Neuronal stem cell (in vitro differentiated cells): ENCODE measurements at regions not wholly inside any gene's neighbourhood (a gene's known extent, or its start where the extent isn't known, plus 50 kb on each side); places are given as distances from the start of the nearest gene placed in this dataset.

Experiments
- DNase-seq: peaks from one replicate; pipeline ENCODE4 v3.0.0-alpha.2; 2013; ENCODE audit warnings: low spot score
- H2AFZ ChIP-seq: one replicate; pipeline ENCODE4 v1.6.1; 2013; ENCODE audit warnings: mild to moderate bottlenecking, low read length, inconsistent platforms
- H2AK5ac ChIP-seq: 2 replicates; pipeline ENCODE4 v1.6.1; 2013; ENCODE audit warnings: low read depth, mild to moderate bottlenecking, inconsistent platforms, low read length, moderate library complexity, mixed read lengths
- H2BK120ac ChIP-seq: 2 replicates; pipeline ENCODE4 v1.6.1; 2013; ENCODE audit warnings: low read depth, mild to moderate bottlenecking, inconsistent platforms, low read length, moderate library complexity, mixed read lengths
- H2BK12ac ChIP-seq: one replicate; pipeline ENCODE4 v1.6.1; 2013; ENCODE audit warnings: low read length, inconsistent platforms
- H2BK15ac ChIP-seq: 2 replicates; pipeline ENCODE4 v1.6.1; 2013; ENCODE audit warnings: mild to moderate bottlenecking, low read length, inconsistent platforms, mixed read lengths
- H2BK5ac ChIP-seq: one replicate; pipeline ENCODE4 v1.6.1; 2013; ENCODE audit warnings: inconsistent platforms, mild to moderate bottlenecking, low read length, moderate library complexity
- H3K14ac ChIP-seq: one replicate; pipeline ENCODE4 v1.6.1; 2013; ENCODE audit warnings: low read length, inconsistent platforms
- H3K18ac ChIP-seq: 2 replicates; pipeline ENCODE4 v1.6.1; 2013; ENCODE audit warnings: low read length, inconsistent platforms
- H3K23ac ChIP-seq: 2 replicates; pipeline ENCODE4 v1.6.1; 2013; ENCODE audit warnings: low read depth, mild to moderate bottlenecking, mixed read lengths, low read length, inconsistent platforms; ENCODE audit not compliant: poor library complexity
- H3K27ac ChIP-seq: replicated peaks from 3 replicates; pipeline ENCODE4 v1.5.1; 2013; ENCODE audit warnings: low read length, inconsistent platforms
- H3K27me3 ChIP-seq, 3 experiments: 2 replicates each; pipeline ENCODE4 v1.6.1; 2013; ENCODE audit warnings: low read length in 3 of 3, mild to moderate bottlenecking in 2 of 3, inconsistent platforms in 1 of 3, low read depth in 1 of 3, mixed read lengths in 1 of 3, moderate library complexity in 1 of 3; ENCODE audit not compliant: control insufficient read depth in 3 of 3, insufficient read depth in 3 of 3
- H3K36me3 ChIP-seq, 2 donors: replicated peaks in 1 of 2; 2 replicates each; pipeline ENCODE4 v1.6.1; 2013; ENCODE audit warnings: low read length in 2 of 2; ENCODE audit not compliant: control insufficient read depth in 2 of 2, insufficient read depth in 2 of 2
- H3K4ac ChIP-seq: 2 replicates; pipeline ENCODE4 v1.6.1; 2013; ENCODE audit warnings: inconsistent platforms, mild to moderate bottlenecking, low read length, moderate library complexity
- H3K4me1 ChIP-seq, 2 donors: 1 replicate in 1 of 2; 2 replicates in 1 of 2; pipeline ENCODE4 v1.6.1; 2013; ENCODE audit warnings: low read length in 2 of 2, low read depth in 1 of 2; ENCODE audit not compliant: control insufficient read depth in 2 of 2, insufficient read depth in 1 of 2
- H3K4me2 ChIP-seq: one replicate; pipeline ENCODE4 v1.6.1; 2013; ENCODE audit warnings: mild to moderate bottlenecking, low read length, inconsistent platforms; ENCODE audit not compliant: insufficient read depth, poor library complexity, severe bottlenecking
- H3K4me3 ChIP-seq, 2 donors: 2 replicates each; pipeline ENCODE4 v1.5.1; 2013; ENCODE audit warnings: low read length in 2 of 2, mild to moderate bottlenecking in 2 of 2, inconsistent platforms in 1 of 2, moderate library complexity in 1 of 2
- H3K79me1 ChIP-seq: one replicate; pipeline ENCODE4 v1.6.1; 2013; ENCODE audit warnings: low read depth, mild to moderate bottlenecking, inconsistent platforms, low read length, moderate library complexity
- H3K9ac ChIP-seq: one replicate; pipeline ENCODE4 v1.6.1; 2013; ENCODE audit warnings: mild to moderate bottlenecking, low read depth, low read length, inconsistent platforms; ENCODE audit not compliant: poor library complexity
- H3K9me3 ChIP-seq, 2 donors: replicated peaks in 1 of 2; 2 replicates each; pipeline versions ENCODE3 to v1.6.1; 2013; ENCODE audit warnings: low read length in 2 of 2, mild to moderate bottlenecking in 2 of 2, inconsistent platforms in 1 of 2, low read depth in 1 of 2, mixed read lengths in 1 of 2, moderate library complexity in 1 of 2; ENCODE audit not compliant: control insufficient read depth in 2 of 2, insufficient read depth in 1 of 2
- H4K8ac ChIP-seq: one replicate; pipeline ENCODE4 v1.6.1; 2013; ENCODE audit warnings: low read depth, mild to moderate bottlenecking, inconsistent platforms, low read length, moderate library complexity
- H4K91ac ChIP-seq: one replicate; pipeline ENCODE4 v1.6.1; 2013; ENCODE audit warnings: low read length, low read depth, mild to moderate bottlenecking, inconsistent platforms; ENCODE audit not compliant: poor library complexity
- WGBS, 2 donors: extraction: QIAGEN DNeasy Blood & Tissue Kit; methylation state at CpG; one replicate each; pipeline ENCODE4 v1.1.7; 2013; ENCODE audit warnings: missing lambda C conversion rate in 2 of 2, mixed read lengths in 1 of 2; ENCODE audit not compliant: insufficient read length in 2 of 2, insufficient replicate concordance in 1 of 2; ENCODE audit errors: extremely low coverage in 2 of 2; 5-methylcytosine and 5-hydroxymethylcytosine counted together

DNA sequence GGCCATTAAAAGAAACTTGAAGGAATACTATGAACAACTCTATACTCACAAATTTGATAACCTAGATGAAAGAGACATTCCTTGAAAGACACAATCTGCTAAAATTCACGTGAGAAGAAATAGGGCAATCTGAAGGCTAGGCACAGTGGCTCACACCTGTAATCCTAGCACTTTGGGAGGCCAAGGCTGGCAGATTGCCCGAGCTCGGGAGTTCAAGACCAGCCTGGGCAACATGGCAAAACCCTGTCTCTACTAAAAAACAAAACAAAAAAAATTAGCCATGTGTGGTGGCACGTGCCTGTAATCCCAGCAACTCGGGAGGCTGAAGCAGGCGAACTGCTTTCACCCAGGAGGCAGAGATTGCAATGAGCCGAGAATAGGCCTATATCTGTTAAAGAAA lies 104.8 kb downstream of the HES1 start:
- no CpG with 5 or more reads among the region's 7 CpGs for WGBS, 2 donors
- no peaks in the 10 kb centered on the region for H3K36me3 ChIP-seq
- no peak overlapping the region for H3K18ac ChIP-seq
- no peak overlapping the region for H3K4ac ChIP-seq
- H3K79me1 ChIP-seq, result no peaks in the 10 kb centered on the region
- H3K23ac ChIP-seq, result no peak overlapping the region
- H3K9ac ChIP-seq, result no peak overlapping the region
- H2BK5ac ChIP-seq, result no peak overlapping the region
- H3K4me2 ChIP-seq, result no peak overlapping the region
- no peak overlapping the region for H3K14ac ChIP-seq
- H4K91ac ChIP-seq, result no peak overlapping the region
- H3K27ac ChIP-seq, result no peak overlapping the region
- H2BK15ac ChIP-seq, result no peak overlapping the region
- no peak overlapping the region for H2AK5ac ChIP-seq
- DNase-seq, result no peak
- H3K4me3 ChIP-seq, result no peak overlapping the region
- H4K8ac ChIP-seq, result no peak overlapping the region
- H2AFZ ChIP-seq, result no peak overlapping the region
- H3K4me1 ChIP-seq, result peaks cover 0 to under 1% of the 10 kb centered on the region in 2 donors
- no peak overlapping the region for H2BK120ac ChIP-seq
- H2BK12ac ChIP-seq, result no peak overlapping the region
- H3K9me3 ChIP-seq, result peaks cover 0 to 3% of the 10 kb centered on the region in 2 donors
- H3K27me3 ChIP-seq, result no peaks in the 10 kb centered on the region

DNA sequence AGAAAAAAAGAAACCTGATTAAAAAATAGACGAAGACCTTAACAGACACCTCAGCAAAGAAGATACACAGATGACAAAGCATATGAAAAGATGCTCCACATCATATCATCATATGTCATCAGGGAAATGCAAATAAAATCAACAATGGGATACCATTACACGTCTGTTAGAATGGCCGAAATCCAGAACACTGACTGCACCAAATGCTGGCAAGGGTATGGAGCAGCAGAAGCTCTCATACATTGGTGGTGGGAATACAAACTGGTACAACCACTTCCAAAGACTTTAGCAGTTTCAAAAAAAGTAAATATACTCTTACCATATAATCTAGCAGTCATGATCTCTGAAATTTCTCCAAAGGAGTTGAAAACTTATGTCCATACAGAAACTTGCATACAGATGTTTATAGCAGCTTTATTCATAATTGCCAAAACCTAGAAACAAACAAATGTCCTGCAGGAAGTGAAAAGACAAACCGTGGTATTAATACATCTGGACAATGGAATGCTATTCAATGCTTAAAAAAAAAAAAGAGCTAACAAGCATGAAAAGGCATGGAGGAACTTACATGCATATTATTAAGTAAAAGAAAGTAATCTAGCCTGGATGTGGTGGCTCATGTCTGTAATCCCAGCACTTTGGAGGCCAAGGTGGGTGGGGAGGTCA lies 107.4 kb downstream of the HES1 start:
- Histone ChIP-seq H3K27ac (no peak overlapping the region), H4K8ac (no peak overlapping the region), H2BK5ac (no peak overlapping the region), H2BK120ac (no peak overlapping the region), H3K14ac (no peak overlapping the region), H3K36me3 (no peaks in the 10 kb centered on the region), H3K4me1 (peaks cover 4 to 10% of the 10 kb centered on the region in 2 donors), H2AK5ac (no peak overlapping the region), H3K4me2 (no peak overlapping the region), H3K9ac (no peak overlapping the region), H3K4me3 (no peak overlapping the region), H3K27me3 (no peaks in the 10 kb centered on the region), H2AFZ (no peak overlapping the region), H2BK12ac (no peak overlapping the region), H4K91ac (no peak overlapping the region), H3K18ac (no peak overlapping the region), H3K23ac (no peak overlapping the region), H2BK15ac (no peak overlapping the region), H3K4ac (no peak overlapping the region), H3K79me1 (no peaks in the 10 kb centered on the region), H3K9me3 (peaks cover 0 to 2% of the 10 kb centered on the region in 2 donors)
- DNase-seq, result no peak
- no CpG with 5 or more reads among the region's 4 CpGs for WGBS, 2 donors

DNA sequence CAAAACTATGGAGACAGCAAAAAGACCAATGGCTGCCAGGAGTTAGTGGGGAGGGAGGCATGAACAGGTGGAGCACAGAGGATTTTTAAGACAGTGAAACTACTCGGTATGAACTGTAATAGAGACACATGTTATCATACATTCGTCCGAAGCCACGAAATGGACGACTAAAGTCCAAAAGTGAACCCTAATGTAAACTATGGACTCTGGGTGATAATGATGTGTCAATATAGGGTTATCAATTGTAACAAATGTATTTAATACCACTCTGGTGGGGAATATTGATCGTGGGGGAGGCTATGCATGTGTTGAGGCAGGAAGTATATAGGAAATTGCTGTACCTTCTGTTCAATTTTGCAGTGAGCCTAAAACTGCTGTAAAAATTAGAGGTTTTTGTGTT lies 107.0 kb downstream of the CPN2 start:
- H3K4me2 ChIP-seq, result no peak overlapping the region
- no peak overlapping the region for H2BK120ac ChIP-seq
- no peak overlapping the region for H2AFZ ChIP-seq
- no peak overlapping the region for H2BK5ac ChIP-seq
- H4K8ac ChIP-seq, result no peak overlapping the region
- no CpG with 5 or more reads among the region's 6 CpGs for WGBS, 2 donors
- DNase-seq, result no peak
- no peak overlapping the region for H3K9ac ChIP-seq
- no peak overlapping the region for H3K23ac ChIP-seq
- H3K18ac ChIP-seq, result no peak overlapping the region
- no peak overlapping the region for H2BK12ac ChIP-seq
- no peaks in the 10 kb centered on the region for H3K36me3 ChIP-seq
- H3K27ac ChIP-seq, result no peak overlapping the region
- no peaks in the 10 kb centered on the region for H3K27me3 ChIP-seq
- no peak overlapping the region for H2AK5ac ChIP-seq
- H3K4ac ChIP-seq, result no peak overlapping the region
- H2BK15ac ChIP-seq, result no peak overlapping the region
- no peak overlapping the region for H4K91ac ChIP-seq
- peaks cover 4 to 10% of the 10 kb centered on the region in 2 donors for H3K4me1 ChIP-seq
- H3K9me3 ChIP-seq, result peaks cover 0 to 6% of the 10 kb centered on the region in 2 donors
- H3K79me1 ChIP-seq, result no peaks in the 10 kb centered on the region
- H3K4me3 ChIP-seq, result no peak overlapping the region
- H3K14ac ChIP-seq, result no peak overlapping the region

DNA sequence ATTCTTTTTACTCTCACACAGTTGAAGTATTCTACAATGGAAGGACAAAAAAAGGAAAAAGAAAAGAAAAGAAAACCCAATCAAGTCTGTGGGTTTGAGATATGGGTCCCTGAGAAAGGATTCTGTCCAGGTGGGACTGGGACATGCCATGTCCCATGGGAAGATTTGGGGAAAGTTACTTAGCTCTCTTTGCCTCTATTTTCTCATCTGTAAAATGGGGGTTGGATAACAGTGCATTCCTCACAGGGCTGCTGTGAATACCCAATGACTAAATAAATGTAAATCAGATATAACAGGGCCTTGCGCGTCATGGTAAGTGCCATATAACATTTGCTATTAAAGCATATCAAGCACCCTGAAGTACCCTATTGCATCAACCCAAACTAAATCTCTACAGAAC lies 105.7 kb downstream of the CPN2 start:
- Histone ChIP-seq H3K9me3 (peaks cover 0 to 6% of the 10 kb centered on the region in 2 donors), H2BK15ac (no peak overlapping the region), H2BK5ac (no peak overlapping the region), H3K27me3 (no peaks in the 10 kb centered on the region), H3K4me2 (no peak overlapping the region), H2AK5ac (no peak overlapping the region), H2AFZ (no peak overlapping the region), H3K18ac (no peak overlapping the region), H3K27ac (no peak overlapping the region), H3K36me3 (no peaks in the 10 kb centered on the region), H3K4ac (no peak overlapping the region), H4K8ac (no peak overlapping the region), H3K79me1 (no peaks in the 10 kb centered on the region), H2BK120ac (no peak overlapping the region), H4K91ac (no peak overlapping the region), H3K4me1 (peaks cover 12 to 22% of the 10 kb centered on the region in 2 donors), H2BK12ac (no peak overlapping the region), H3K4me3 (no peak overlapping the region), H3K23ac (no peak overlapping the region), H3K14ac (no peak overlapping the region), H3K9ac (no peak overlapping the region)
- no CpG with 5 or more reads among the region's 2 CpGs for WGBS, 2 donors
- DNase-seq, result no peak
